SK-N-MC (cell line): ENCODE measurements at regions not wholly inside any gene's neighbourhood (a gene's known extent, or its start where the extent isn't known, plus 50 kb on each side); places are given as distances from the start of the nearest gene placed in this dataset.

Source experiments
- EZH2 ChIP-seq: fragments of 200-600 bp; sonication (generic); IDR thresholded peaks from one replicate; pipeline ENCODE4 v1.6.1; 2017; ENCODE audit warnings: antibody characterized with exemption
- FOXP2 ChIP-seq: optimal IDR thresholded peaks from 2 replicates; pipeline ENCODE3; 2011; ENCODE audit warnings: mild to moderate bottlenecking, moderate library complexity; ENCODE audit not compliant: insufficient read depth; ENCODE audit errors: extremely low read length, control extremely low read depth
- POLR2AphosphoS5 ChIP-seq: IDR thresholded peaks from 2 replicates; pipeline ENCODE4 v1.6.1; 2012; ENCODE audit warnings: mild to moderate bottlenecking, low read depth, low read length, borderline replicate concordance

DNA sequence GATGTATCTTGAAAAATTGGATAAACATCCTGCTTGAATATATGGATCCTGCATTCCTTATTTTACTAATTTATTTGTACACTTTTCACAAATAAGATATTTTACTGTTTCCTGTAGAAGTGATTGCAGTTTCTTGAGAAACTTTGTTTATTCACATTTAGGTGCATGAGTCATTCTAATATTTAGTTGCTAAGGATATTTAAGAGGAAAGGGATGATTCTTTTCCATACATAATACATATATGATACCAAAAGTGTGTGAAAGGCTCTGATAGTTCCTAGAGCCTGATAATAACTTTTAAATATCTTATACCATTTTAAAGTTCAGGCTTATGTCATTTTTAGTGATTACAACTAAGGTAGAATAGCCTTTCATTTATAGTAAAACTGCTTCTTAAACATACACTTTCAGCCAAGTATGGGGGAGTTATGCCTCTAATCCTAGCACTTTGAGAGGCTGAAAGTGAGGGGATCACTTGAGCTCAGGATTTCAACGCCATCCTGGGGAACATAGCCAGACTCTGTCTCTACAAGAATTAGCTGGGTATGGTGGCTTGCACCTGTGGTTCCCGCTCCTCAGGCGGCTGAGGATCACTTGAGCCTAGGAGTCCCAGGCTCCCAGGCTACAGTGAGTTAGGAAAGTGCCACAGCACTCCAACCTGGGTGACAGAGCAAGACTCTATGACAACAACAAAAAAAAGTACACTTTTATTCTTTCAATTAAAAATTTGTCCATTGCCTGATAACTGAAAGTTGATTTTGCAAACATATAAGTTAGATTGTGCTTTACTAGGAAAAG is 262.6 kb upstream of the LRIG3 start:
- TF ChIP-seq POLR2AphosphoS5 (no peak), EZH2 (no peak), FOXP2 (no peak)
